Fibroblast of pulmonary artery (primary cell): ENCODE measurements at regions not wholly inside any gene's neighbourhood (a gene's known extent, or its start where the extent isn't known, plus 50 kb on each side); places are given as distances from the start of the nearest gene placed in this dataset.
"Not testable (repeated sequence)": the region's sequence is repeated elsewhere in the genome, so short reads cannot be mapped to it uniquely, and the experiment has no call there.

ENCODE experiments used
- DNase-seq: peaks from one replicate; pipeline ENCODE4 v3.0.0-alpha.2; 2010; ENCODE audit warnings: low read depth
- H3K4me3 ChIP-seq: replicated peaks from 2 replicates; pipeline ENCODE4 v1.5.1; 2011; ENCODE audit warnings: low read depth, mild to moderate bottlenecking, control low read depth, low read length, moderate library complexity
- TF ChIP-seq, protein P1 (sequence below): IDR thresholded peaks from 2 replicates; pipeline ENCODE4 v1.5.1; 2011; ENCODE audit warnings: mild to moderate bottlenecking, control low read depth, low read length, inconsistent platforms; ENCODE audit errors: missing control alignments

DNA sequence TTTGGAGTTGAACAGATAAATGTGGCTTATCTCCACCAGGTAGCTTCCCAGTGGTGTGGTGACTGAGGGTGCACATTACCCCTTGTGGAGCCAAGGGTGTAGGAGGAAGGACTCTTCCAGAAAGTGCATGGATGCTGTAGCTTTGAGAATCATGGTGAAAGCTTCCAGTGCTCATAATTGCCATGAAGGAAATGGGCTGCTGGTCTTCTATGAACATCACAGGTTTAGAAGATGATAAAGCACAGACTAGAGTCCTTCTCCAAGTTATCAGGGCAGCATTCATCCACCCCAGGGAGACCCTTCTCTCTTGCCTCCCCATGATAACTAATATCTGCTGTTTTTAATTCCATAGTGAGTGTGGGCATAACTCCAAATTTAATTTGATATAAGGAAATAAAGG, 93.4 kb upstream of the CHD1 start:
- H3K4me3 ChIP-seq = no peak overlapping the region
- TF ChIP-seq, protein P1, sequence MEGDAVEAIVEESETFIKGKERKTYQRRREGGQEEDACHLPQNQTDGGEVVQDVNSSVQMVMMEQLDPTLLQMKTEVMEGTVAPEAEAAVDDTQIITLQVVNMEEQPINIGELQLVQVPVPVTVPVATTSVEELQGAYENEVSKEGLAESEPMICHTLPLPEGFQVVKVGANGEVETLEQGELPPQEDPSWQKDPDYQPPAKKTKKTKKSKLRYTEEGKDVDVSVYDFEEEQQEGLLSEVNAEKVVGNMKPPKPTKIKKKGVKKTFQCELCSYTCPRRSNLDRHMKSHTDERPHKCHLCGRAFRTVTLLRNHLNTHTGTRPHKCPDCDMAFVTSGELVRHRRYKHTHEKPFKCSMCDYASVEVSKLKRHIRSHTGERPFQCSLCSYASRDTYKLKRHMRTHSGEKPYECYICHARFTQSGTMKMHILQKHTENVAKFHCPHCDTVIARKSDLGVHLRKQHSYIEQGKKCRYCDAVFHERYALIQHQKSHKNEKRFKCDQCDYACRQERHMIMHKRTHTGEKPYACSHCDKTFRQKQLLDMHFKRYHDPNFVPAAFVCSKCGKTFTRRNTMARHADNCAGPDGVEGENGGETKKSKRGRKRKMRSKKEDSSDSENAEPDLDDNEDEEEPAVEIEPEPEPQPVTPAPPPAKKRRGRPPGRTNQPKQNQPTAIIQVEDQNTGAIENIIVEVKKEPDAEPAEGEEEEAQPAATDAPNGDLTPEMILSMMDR = no peak
- DNase-seq = no peak

DNA sequence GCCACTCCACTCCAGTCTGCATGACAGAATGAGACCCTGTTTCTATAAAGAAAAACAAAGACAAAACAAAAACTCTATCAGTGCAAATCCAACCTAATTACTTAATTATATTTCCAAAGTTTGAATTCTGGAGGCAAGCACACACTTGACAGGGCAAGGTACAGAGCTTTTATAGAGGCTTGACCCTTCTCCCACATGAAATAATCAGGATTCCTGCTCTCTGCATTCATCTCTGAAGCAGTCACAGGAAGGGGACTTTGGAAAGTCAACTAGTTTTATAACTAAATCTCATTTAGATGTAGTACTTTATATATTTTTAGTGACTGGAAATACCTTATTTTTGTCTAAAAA, 91.9 kb upstream of the CHD1 start:
- DNase-seq = no peak
- TF ChIP-seq, protein P1 = no peak
- H3K4me3 ChIP-seq = no peak overlapping the region

DNA sequence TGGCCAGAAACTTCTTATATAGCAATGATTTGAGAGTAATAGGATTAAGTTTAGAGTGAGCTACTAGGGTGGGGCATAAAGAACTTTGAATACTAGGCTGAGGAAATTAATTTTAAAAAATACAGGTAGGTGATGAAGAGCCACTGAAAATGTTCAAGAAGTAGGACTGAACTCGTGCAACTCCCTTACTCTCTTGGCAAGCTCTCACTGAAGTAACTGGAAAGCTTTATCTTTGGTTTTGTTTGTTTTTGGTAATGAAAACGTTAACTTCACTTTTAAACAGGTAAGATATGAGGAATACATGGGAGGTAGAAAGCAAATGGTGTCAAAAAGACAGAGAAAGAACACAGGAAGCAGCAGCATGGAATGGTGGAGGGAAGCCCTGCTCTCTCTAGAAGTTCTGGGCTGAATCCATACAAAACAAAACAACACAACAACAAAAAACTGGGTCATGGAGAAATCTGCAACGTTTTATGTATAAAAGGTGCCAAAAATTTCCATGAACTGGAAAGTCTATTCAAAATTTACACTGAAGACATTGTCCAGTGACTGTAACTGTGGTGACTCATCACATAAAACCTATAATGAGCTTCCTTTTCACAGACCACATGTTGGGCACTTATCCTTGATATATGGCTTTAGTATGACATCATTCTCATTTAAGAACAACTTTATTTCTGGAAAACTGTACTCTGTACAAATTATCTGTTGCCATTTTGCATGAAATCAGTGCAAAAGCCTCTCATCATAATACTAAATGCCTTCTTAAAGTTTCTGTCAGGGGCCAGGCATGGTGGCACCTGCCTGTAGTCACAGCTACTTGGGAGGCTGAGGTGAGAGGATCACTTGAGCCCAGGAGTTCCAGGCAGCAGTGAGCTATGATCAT, 91.2 kb upstream of the CHD1 start:
- TF ChIP-seq, protein P1 = no peak
- H3K4me3 ChIP-seq = no peak overlapping the region
- DNase-seq = peak; percentile 90

DNA sequence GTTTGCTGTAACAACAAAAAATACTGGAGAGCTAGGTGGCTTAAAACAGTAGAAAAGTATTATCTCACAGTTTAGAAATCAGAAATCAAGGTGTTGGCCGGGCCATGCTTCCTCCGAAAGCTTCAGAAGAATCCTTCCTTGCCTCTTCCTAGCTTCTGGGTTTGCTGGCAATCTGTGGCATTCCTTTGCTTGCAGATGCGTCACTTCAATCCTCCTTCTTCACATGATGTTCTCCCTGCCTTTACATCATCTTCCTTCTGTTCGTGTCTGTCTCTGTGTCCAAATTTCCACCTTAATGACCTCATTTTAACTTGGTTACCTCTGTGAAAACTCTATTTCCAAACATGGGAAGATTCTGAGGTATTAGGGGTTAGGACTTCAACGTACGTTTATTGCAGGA, 90.4 kb upstream of the CHD1 start:
- DNase-seq = peak; percentile 42
- H3K4me3 ChIP-seq = no peak overlapping the region

DNA sequence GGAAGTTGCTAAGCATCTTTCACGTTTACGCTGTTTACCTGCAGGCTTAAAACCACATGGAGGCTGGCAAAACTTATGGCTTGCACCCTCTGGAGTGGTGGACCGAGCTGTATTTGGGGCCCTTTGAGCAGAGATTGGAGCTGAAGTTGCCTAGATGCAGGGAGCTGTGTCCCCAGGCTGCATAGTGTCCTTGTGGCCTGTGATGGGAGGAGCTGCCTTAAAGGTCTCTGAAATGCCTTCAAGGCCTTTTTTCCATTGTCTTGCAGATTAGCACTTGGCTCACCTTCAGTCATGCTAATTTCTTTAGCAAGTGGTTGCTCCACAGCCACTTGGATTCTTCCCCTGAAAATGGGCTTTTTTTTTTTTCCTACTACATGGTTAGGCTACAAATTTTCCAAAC, 81.5 kb upstream of the CHD1 start:
- no peak for DNase-seq
- no peak overlapping the region for H3K4me3 ChIP-seq
- TF ChIP-seq, protein P1 = no peak

More for the DNA sequence above, 90.4 kb upstream of the CHD1 start:
- TF ChIP-seq, protein P1 = no peak

DNA sequence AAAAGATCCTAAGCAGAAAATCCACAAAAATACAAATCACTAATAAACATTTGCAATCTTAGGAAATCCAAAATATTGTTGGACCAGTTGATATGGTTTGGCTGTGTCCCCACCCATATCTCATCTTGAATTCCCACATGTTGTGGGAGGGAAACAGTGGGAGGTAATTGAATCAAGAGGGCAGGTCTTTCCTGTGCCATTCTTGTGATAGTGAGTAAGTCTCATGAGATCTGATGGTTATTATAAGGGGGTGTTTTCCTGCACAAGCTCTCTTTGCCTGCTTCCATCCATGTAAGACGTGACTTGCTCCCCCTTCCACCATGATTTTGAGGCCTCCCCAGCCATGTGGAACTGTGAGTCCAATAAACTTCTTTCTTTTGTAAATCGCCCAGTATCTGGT, 79.2 kb upstream of the CHD1 start:
- H3K4me3 ChIP-seq = not testable (repeated sequence)
- peak; percentile 12 for DNase-seq

DNA sequence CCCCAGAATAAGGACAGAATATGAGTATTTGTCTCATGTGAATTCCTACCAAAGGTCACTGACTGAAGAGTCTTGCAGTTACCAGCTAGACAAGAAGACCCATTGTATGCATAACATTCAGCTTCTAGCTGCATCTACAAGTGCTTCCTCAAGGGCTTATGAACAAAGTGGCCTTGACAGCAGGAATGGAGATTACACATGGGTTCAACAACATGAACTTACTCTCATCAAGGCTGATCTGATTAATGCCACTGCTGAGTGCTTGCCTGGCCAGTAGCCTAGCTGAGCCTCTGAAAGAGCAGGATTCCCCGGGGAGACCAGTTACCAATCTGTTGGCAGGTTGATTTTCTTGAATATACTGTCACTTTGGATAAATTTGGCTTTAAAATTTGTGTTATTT, 76.7 kb upstream of the CHD1 start:
- TF ChIP-seq, protein P1 = no peak

More for the DNA sequence above, 76.7 kb upstream of the CHD1 start:
- no peak overlapping the region for H3K4me3 ChIP-seq
- no peak for DNase-seq
